Choroid plexus epithelial cell (primary cell): ENCODE measurements at regions not wholly inside any gene's neighbourhood (a gene's known extent, or its start where the extent isn't known, plus 50 kb on each side); places are given as distances from the start of the nearest gene placed in this dataset.
"Not testable (repeated sequence)": the region's sequence is repeated elsewhere in the genome, so short reads cannot be mapped to it uniquely, and the experiment has no call there.

Experiments used
- DNase-seq: peaks from one replicate; pipeline ENCODE4 v3.0.0-alpha.2; 2010; ENCODE audit warnings: low read depth
- H3K4me3 ChIP-seq: 2 replicates; pipeline ENCODE4 v1.5.1; 2011; ENCODE audit warnings: low read depth, mild to moderate bottlenecking, control low read depth, low read length, moderate library complexity
- TF ChIP-seq, protein P1 (sequence below): conservative IDR thresholded peaks from 2 replicates; pipeline ENCODE4 v1.5.1; 2011; ENCODE audit warnings: low read depth, mild to moderate bottlenecking, control low read depth, inconsistent platforms, low read length, moderate library complexity

DNA sequence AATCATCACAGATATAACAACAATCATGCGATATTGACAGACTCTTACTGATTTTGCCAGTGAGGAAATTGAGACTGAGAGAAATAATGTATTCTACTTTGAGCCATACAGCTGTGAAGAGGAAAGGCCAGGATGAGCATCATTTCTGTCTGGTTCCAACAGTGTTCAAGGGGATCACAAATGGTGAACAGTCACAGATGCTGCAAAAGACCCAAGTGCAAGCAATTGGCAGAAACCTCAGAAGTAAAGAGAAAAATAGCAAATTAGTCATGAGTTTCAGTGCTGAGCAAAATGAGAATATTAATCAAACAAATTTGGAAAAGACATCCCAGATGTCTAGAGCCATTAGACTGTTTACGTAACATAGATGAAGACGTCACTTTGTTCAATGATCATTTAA is 114.1 kb downstream of the RAB38 start:
- no peak for DNase-seq
- TF ChIP-seq, protein P1, sequence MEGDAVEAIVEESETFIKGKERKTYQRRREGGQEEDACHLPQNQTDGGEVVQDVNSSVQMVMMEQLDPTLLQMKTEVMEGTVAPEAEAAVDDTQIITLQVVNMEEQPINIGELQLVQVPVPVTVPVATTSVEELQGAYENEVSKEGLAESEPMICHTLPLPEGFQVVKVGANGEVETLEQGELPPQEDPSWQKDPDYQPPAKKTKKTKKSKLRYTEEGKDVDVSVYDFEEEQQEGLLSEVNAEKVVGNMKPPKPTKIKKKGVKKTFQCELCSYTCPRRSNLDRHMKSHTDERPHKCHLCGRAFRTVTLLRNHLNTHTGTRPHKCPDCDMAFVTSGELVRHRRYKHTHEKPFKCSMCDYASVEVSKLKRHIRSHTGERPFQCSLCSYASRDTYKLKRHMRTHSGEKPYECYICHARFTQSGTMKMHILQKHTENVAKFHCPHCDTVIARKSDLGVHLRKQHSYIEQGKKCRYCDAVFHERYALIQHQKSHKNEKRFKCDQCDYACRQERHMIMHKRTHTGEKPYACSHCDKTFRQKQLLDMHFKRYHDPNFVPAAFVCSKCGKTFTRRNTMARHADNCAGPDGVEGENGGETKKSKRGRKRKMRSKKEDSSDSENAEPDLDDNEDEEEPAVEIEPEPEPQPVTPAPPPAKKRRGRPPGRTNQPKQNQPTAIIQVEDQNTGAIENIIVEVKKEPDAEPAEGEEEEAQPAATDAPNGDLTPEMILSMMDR = no peak
- no peak overlapping the region for H3K4me3 ChIP-seq

DNA sequence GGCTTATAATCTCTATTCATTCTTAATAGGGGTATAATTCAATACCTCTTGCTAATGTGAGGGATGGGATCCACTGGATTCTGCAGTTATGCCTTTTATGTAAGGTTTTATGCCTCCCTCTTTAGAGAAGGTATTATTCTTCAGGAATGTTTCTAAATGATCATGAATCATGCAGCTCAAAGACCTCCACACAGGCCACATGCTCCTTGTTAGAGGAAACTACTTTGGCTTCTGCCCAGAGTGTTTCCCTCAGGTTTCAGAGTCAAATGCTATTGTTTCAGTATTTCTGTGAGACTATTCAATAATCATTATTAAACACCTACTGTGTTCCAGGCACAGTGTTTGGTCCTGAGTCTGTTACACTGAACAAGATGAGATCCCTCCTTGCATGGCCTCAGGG is 115.9 kb downstream of the RAB38 start:
- peak; percentile 14 for DNase-seq
- TF ChIP-seq, protein P1 = no peak
- H3K4me3 ChIP-seq = no peak overlapping the region

DNA sequence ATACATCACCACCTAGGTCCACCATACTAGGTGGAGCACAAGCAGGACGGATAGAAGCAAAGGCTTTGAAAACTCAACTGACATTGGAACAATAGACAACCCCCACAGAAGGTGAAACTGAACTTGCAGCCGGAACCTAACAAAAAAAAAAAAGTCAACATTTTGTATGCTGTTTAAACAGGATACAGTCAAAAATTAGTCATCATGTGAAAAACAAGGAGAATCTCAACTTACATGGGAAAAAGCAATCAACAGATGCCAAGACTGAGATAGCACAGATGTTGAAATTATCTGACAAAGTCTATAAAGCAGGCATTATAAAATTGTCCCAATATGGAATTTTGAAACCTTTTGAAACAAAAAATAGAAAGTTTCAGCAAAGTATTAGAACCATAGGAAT is 123.8 kb downstream of the RAB38 start:
- peak; percentile 40 for DNase-seq
- TF ChIP-seq, protein P1 = no peak
- H3K4me3 ChIP-seq = no peak overlapping the region

DNA sequence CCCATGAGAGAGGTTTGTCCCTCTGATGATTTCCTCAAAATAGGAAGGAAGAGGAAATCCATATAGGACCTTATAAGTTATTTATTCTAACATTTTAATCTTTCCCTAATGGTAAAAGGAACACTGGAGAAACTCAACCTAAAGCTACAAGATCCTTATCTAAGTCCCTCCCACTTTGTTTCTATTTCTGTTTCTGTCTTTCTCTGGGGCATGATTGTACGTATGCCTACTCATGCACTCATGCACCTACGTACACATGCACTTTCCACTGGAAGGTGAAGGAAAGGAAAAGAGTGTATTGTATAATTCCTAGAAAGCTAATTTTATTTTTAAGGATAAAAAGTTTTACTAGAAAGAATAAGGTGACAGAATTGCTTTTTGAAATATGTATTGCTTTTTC is 125.0 kb downstream of the RAB38 start:
- TF ChIP-seq, protein P1 = no peak
- no peak overlapping the region for H3K4me3 ChIP-seq
- no peak for DNase-seq

DNA sequence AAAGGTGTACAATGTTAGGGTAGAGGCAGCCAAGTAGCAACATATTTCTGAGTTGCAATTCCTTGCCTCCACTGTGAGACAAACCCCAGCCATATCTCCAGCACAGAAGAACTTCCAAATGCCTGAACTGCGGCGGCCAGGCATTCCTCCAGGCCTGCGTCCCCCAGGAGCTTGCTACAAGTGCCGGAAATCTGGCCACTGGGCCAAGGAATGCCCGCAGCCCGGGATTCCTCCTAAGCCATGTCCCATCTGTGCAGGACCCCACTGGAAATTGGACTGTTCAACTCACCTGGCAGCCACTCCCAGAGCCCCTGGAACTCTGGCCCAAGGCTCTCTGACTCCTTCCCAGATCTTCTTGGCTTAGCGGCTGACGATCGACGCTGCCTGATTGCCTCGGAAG is 130.0 kb downstream of the RAB38 start:
- H3K4me3 ChIP-seq, DNase-seq: not testable (repeated sequence)

DNA sequence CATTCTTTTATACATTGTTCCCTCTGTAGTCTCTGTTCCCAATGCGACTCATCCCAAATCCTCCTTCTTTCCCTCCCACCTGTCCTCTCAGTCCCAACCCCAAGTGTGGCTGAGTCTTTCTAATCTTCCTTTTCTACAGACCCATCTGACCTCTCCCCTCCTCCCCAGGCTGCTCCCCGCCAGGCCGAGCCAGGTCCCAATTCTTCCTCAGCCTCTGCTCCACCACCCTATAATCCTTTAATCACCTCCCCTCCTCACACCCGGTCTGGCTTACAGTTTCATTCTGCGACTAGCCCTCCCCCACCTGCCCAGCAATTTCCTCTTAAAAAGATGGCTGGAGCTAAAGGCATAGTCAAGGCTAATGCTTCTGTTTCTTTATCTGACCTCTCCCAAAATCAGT is 130.6 kb downstream of the RAB38 start:
- H3K4me3 ChIP-seq, DNase-seq: not testable (repeated sequence)

DNA sequence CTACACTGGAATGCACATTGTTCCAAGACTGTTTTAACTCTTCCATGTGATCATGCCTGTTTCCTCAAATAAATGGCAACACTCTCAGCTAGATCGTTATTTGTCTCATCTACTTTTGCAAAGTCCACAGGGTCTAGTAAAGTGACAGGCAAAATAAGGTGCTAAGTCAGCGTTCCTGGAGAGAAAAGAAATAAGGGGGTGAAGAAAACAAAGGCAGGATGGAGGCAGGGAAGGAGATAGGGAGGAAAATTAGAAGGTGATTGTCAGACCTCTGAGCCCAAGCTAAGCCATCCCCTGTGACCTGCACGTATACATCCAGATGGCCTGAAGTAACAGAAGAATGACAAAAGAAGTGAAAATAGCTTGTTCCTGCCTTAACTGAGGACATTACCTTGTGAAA is 132.1 kb downstream of the RAB38 start:
- H3K4me3 ChIP-seq = no peak overlapping the region
- DNase-seq = no peak
- TF ChIP-seq, protein P1 = no peak

DNA sequence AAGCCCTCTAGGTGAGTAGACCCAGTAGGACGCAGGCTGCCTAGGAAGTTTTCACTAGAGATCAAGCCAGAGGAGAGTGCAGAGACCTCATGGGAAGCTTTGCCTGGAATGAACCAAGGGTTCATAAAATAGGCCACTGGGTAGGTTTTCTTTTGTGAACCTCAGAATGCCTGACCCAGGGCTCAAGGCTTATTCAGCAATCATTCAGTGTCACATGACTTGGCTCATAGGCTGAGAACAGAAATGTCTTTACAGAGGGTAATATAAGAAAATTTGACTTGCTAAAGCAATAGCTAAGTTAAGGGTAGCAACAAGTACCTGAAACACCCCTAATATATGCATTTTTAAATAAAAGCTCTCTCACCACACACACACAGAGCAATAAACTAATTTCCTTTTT is 132.6 kb downstream of the RAB38 start:
- no peak for DNase-seq
- TF ChIP-seq, protein P1 = no peak
- H3K4me3 ChIP-seq = no peak overlapping the region
